SK-N-SH (cell line): ENCODE measurements at regions not wholly inside any gene's neighbourhood (a gene's known extent, or its start where the extent isn't known, plus 50 kb on each side); places are given as distances from the start of the nearest gene placed in this dataset.

Experiments used
- CTCF ChIA-PET: fragments of 300-600, 350-600 bp; formaldehyde crosslinking; extraction: SDS; loops from one replicate; lab custom pipeline; 2021; lab: Yijun Ruan, JAX
- POLR2A ChIA-PET: fragments of 350-600 bp; sonication (Branson Sonifier 250); formaldehyde crosslinking; extraction: SDS; loops from one replicate; lab custom pipeline; 2020; ENCODE audit warnings: antibody characterized with exemption, inconsistent platforms; lab: Yijun Ruan, JAX
- DNase-seq: peaks from one replicate; pipeline ENCODE4 v3.0.0; 2012
- H2AFZ ChIP-seq: fragments of 200-600 bp; sonication (generic); 2 replicates; pipeline ENCODE4 v1.8.1; 2016; ENCODE audit warnings: antibody characterized with exemption, mild to moderate bottlenecking, low read depth
- H3F3A ChIP-seq: fragments of 200-600 bp; sonication (generic); replicated peaks from 2 replicates; pipeline ENCODE3; 2016; ENCODE audit warnings: antibody characterized with exemption, mild to moderate bottlenecking; ENCODE audit not compliant: insufficient read depth
- H3K27ac ChIP-seq, 2 experiments: fragments of 200-500 bp in 1 of 2; fragments of 200-600 bp in 1 of 2; sonication (Bioruptor generic) in 1 of 2; sonication (generic), shearing (Covaris generic) in 1 of 2; 2 replicates each; pipeline versions ENCODE4 v1.5.1 to v1.6.1; 2014 to 2016; ENCODE audit warnings: low read depth in 2 of 2, inconsistent platforms in 1 of 2, low read length in 1 of 2, mild to moderate bottlenecking in 1 of 2, mixed read lengths in 1 of 2
- H3K27me3 ChIP-seq: fragments of 200-600 bp; sonication (generic), shearing (Covaris generic); 2 replicates; pipeline ENCODE4 v1.6.1; 2016; ENCODE audit warnings: mixed run types; ENCODE audit not compliant: insufficient read depth
- H3K36me3 ChIP-seq, 2 experiments: fragments of 200-500 bp in 1 of 2; fragments of 200-600 bp in 1 of 2; sonication (Bioruptor generic) in 1 of 2; sonication (generic) in 1 of 2; replicated peaks in 1 of 2; 2 replicates each; pipeline versions ENCODE3 to v1.5.1; 2014 to 2016; ENCODE audit warnings: low read length in 1 of 2, mild to moderate bottlenecking in 1 of 2; ENCODE audit not compliant: insufficient read depth in 2 of 2, control insufficient read depth in 1 of 2
- H3K4me1 ChIP-seq, 2 experiments: fragments of 200-500 bp in 1 of 2; fragments of 200-600 bp in 1 of 2; sonication (Bioruptor generic) in 1 of 2; sonication (generic), shearing (Covaris generic) in 1 of 2; 2 replicates each; pipeline versions ENCODE4 v1.5.1 to v1.6.1; 2014 to 2016; ENCODE audit warnings: low read depth in 1 of 2, low read length in 1 of 2, mixed run types in 1 of 2; ENCODE audit not compliant: insufficient read depth in 2 of 2, control insufficient read depth in 1 of 2
- H3K4me2 ChIP-seq: fragments of 200-600 bp; sonication (generic), shearing (Covaris generic); 2 replicates; pipeline ENCODE4 v1.6.1; 2017; ENCODE audit warnings: mixed run types
- H3K4me3 ChIP-seq, 2 experiments: fragments of 200-500 bp in 1 of 2; fragments of 200-600 bp in 1 of 2; sonication (Bioruptor generic) in 1 of 2; sonication (generic), shearing (Covaris generic) in 1 of 2; 2 replicates each; pipeline versions ENCODE4 v1.5.1 to v1.8.1; 2014 to 2016; ENCODE audit warnings: low read depth in 2 of 2, inconsistent platforms in 1 of 2, low read length in 1 of 2, mild to moderate bottlenecking in 1 of 2, mixed read lengths in 1 of 2, moderate library complexity in 1 of 2
- H3K79me2 ChIP-seq: fragments of 200-600 bp; sonication (generic); 2 replicates; pipeline ENCODE4 v1.8.1; 2017; ENCODE audit warnings: mild to moderate bottlenecking; ENCODE audit not compliant: insufficient read depth
- H3K9ac ChIP-seq: fragments of 200-600 bp; sonication (generic); 2 replicates; pipeline ENCODE4 v1.6.1; 2017; ENCODE audit warnings: mixed run types
- H3K9me2 ChIP-seq: fragments of 200-600 bp; sonication (generic); 2 replicates; pipeline ENCODE4 v1.6.1; 2017; ENCODE audit warnings: mixed run types
- H3K9me3 ChIP-seq: fragments of 200-600 bp; sonication (generic); 2 replicates; pipeline ENCODE4 v1.6.1; 2017; ENCODE audit warnings: mixed run types, mild to moderate bottlenecking, moderate library complexity
- H4K20me1 ChIP-seq: fragments of 200-600 bp; sonication (generic); 2 replicates; pipeline ENCODE4 v1.6.1; 2017; ENCODE audit warnings: mild to moderate bottlenecking, mixed run types; ENCODE audit not compliant: insufficient read depth
- ELF1 ChIP-seq: IDR thresholded peaks from 2 replicates; pipeline ENCODE4 v1.4.0; 2012
- FOSL2 ChIP-seq: IDR thresholded peaks from 2 replicates; pipeline ENCODE4 v1.4.0; 2012; ENCODE audit warnings: low read depth, mild to moderate bottlenecking, moderate library complexity, borderline replicate concordance
- FOXJ3 ChIP-seq: sonication (generic); formaldehyde crosslinking; IDR thresholded peaks from 2 replicates; pipeline ENCODE4 v1.5.1; 2020; ENCODE audit warnings: mild to moderate bottlenecking, missing genetic modification reagents
- FOXM1 ChIP-seq: IDR thresholded peaks from 2 replicates; pipeline ENCODE4 v1.4.0; 2012; ENCODE audit warnings: low read depth, mild to moderate bottlenecking
- GATA2 ChIP-seq: sonication (generic); formaldehyde crosslinking; IDR thresholded peaks from 2 replicates; pipeline ENCODE4 v1.5.0; 2020; ENCODE audit warnings: mild to moderate bottlenecking, missing genetic modification reagents
- NFIC ChIP-seq: IDR thresholded peaks from 2 replicates; pipeline ENCODE4 v1.4.0; 2012; ENCODE audit warnings: borderline replicate concordance
- SMC3 ChIP-seq: IDR thresholded peaks from 2 replicates; pipeline ENCODE4 v1.6.1; 2012; ENCODE audit warnings: low read depth, low read length, improper control_type of control experiment
- YY1 ChIP-seq: IDR thresholded peaks from 2 replicates; pipeline ENCODE4 v1.4.0; 2012; ENCODE audit warnings: low read depth, mild to moderate bottlenecking
- WGBS: methylation state at CpG from one replicate; pipeline ENCODE4 v1.1.6; 2017; ENCODE audit warnings: low lambda C conversion rate; 5-methylcytosine and 5-hydroxymethylcytosine counted together
- TF ChIP-seq, protein P1 (sequence below): IDR thresholded peaks from 2 replicates; pipeline ENCODE4 v1.4.0; 2012; ENCODE audit warnings: low read depth
- TF ChIP-seq, protein P2 (sequence below): fragments of 200-600 bp; sonication (generic); IDR thresholded peaks from 2 replicates; pipeline ENCODE4 v1.6.1; 2017; ENCODE audit warnings: antibody characterized with exemption, mild to moderate bottlenecking, moderate library complexity
- TF ChIP-seq, protein P3 (sequence below): IDR thresholded peaks from 2 replicates; pipeline ENCODE4 v1.6.1; 2012; ENCODE audit warnings: mild to moderate bottlenecking, low read depth, low read length, moderate library complexity
- TF ChIP-seq, protein P4 (sequence below): fragments of 150-350 bp; IDR thresholded peaks from 2 replicates; pipeline ENCODE4 v1.6.1; 2017; ENCODE audit warnings: antibody characterized with exemption, low read length, low read depth, borderline replicate concordance

DNA sequence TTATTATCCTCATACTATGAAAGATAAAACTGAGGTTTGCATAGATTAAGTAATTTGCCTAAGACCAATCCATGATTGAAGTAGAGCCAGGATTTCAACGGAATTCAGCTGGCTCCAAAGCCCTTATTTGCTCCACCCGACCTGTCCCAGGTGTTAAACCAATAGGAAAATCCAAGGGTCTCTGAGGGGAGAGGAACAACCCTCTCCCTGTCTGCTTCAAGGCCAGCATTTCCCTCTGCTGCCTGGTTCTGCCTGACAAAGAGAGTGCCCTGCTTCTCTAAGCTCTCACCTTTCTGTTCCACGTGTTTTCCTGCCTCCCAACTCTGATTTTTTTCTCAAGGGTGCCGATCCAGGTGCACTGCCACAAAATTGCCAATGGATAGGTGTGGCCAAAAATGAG is 127.4 kb downstream of the UBE2U start (continued):
- no peak for TF ChIP-seq FOSL2
- no peak for TF ChIP-seq SMC3
- TF ChIP-seq, protein P1, sequence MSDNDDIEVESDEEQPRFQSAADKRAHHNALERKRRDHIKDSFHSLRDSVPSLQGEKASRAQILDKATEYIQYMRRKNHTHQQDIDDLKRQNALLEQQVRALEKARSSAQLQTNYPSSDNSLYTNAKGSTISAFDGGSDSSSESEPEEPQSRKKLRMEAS = no peak

DNA sequence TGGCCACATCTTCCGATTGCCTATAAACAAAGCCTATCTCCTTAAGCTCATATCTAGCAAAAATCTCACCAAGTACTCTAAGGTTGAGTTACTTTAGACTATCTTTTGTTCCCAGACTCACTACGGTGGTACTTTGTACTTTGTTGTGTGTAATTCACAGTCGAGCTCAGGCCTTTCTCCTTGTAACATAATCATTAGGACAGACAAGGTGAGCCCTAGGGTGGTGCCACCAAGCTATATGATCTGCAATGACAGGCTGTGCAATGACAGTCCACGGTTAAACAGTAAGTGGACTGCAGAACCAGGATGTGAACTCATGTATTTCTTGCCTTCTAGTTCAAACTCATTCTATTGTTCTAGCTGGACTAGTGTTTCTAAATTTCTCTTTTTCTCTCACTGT is 132.2 kb downstream of the UBE2U start:
- TF ChIP-seq FOXJ3 = no peak
- TF ChIP-seq, protein P2, sequence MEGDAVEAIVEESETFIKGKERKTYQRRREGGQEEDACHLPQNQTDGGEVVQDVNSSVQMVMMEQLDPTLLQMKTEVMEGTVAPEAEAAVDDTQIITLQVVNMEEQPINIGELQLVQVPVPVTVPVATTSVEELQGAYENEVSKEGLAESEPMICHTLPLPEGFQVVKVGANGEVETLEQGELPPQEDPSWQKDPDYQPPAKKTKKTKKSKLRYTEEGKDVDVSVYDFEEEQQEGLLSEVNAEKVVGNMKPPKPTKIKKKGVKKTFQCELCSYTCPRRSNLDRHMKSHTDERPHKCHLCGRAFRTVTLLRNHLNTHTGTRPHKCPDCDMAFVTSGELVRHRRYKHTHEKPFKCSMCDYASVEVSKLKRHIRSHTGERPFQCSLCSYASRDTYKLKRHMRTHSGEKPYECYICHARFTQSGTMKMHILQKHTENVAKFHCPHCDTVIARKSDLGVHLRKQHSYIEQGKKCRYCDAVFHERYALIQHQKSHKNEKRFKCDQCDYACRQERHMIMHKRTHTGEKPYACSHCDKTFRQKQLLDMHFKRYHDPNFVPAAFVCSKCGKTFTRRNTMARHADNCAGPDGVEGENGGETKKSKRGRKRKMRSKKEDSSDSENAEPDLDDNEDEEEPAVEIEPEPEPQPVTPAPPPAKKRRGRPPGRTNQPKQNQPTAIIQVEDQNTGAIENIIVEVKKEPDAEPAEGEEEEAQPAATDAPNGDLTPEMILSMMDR = no peak
- TF ChIP-seq FOXM1 = no peak
- TF ChIP-seq GATA2 (CRISPR knock-in tag) = no peak
- TF ChIP-seq NFIC = no peak
- no peak for TF ChIP-seq YY1
- no peak for TF ChIP-seq ELF1
- no peak for TF ChIP-seq SMC3
- TF ChIP-seq, protein P3, sequence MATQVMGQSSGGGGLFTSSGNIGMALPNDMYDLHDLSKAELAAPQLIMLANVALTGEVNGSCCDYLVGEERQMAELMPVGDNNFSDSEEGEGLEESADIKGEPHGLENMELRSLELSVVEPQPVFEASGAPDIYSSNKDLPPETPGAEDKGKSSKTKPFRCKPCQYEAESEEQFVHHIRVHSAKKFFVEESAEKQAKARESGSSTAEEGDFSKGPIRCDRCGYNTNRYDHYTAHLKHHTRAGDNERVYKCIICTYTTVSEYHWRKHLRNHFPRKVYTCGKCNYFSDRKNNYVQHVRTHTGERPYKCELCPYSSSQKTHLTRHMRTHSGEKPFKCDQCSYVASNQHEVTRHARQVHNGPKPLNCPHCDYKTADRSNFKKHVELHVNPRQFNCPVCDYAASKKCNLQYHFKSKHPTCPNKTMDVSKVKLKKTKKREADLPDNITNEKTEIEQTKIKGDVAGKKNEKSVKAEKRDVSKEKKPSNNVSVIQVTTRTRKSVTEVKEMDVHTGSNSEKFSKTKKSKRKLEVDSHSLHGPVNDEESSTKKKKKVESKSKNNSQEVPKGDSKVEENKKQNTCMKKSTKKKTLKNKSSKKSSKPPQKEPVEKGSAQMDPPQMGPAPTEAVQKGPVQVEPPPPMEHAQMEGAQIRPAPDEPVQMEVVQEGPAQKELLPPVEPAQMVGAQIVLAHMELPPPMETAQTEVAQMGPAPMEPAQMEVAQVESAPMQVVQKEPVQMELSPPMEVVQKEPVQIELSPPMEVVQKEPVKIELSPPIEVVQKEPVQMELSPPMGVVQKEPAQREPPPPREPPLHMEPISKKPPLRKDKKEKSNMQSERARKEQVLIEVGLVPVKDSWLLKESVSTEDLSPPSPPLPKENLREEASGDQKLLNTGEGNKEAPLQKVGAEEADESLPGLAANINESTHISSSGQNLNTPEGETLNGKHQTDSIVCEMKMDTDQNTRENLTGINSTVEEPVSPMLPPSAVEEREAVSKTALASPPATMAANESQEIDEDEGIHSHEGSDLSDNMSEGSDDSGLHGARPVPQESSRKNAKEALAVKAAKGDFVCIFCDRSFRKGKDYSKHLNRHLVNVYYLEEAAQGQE = no peak
- TF ChIP-seq, protein P4, sequence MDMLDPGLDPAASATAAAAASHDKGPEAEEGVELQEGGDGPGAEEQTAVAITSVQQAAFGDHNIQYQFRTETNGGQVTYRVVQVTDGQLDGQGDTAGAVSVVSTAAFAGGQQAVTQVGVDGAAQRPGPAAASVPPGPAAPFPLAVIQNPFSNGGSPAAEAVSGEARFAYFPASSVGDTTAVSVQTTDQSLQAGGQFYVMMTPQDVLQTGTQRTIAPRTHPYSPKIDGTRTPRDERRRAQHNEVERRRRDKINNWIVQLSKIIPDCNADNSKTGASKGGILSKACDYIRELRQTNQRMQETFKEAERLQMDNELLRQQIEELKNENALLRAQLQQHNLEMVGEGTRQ = no peak
- TF ChIP-seq, all 33 proteins: peak for 0
- no peak overlapping the region for H3K9ac ChIP-seq
- no peaks in the 10 kb centered on the region for H3F3A ChIP-seq
- no peaks in the 10 kb centered on the region for H3K36me3 ChIP-seq
- POLR2A ChIA-PET = no interaction called here
- H3K27me3 ChIP-seq = no peaks in the 10 kb centered on the region; the same call in 1 of the 2 replicates
- no peaks in the 10 kb centered on the region for H3K9me2 ChIP-seq
- H3K4me1 ChIP-seq = peaks cover 5 to 14% of the 10 kb centered on the region in 2 experiments; a peak in 2 of 4 replicates
- no peaks in the 10 kb centered on the region for H3K79me2 ChIP-seq
- 66% methylated on average over 4 of the region's 4 CpGs for WGBS
- no peaks in the 10 kb centered on the region for H4K20me1 ChIP-seq
- CTCF ChIA-PET = no interaction called here
- no peaks in the 10 kb centered on the region for H3K9me3 ChIP-seq
- H3K27ac ChIP-seq = no peak overlapping the region
- DNase-seq = no peak
- no peak overlapping the region for H2AFZ ChIP-seq
- no peak overlapping the region for H3K4me2 ChIP-seq
- no peak overlapping the region for H3K4me3 ChIP-seq
